ENCODE measurements at regions not wholly inside any gene's neighbourhood (a gene's known extent, or its start where the extent isn't known, plus 50 kb on each side); places are given as distances from the start of the nearest gene placed in this dataset.

- Histone ChIP-seq H3K27me3 (ENCODE audit: control insufficient read depth, insufficient read depth, low read length) (no peaks in the 10 kb centered on the region), H3K79me2 (no peaks in the 10 kb centered on the region)
- TF ChIP-seq CTCF (IDR thresholded peaks at IDR 0.05): no peak
These were observed 128.7 kb downstream of the CEP120 start for GRCh38 chr5:123294544-123294943.

GRCh38 chr5:123289210-123289609, 134.0 kb downstream of the CEP120 start:
- no peaks in the 10 kb centered on the region for H3K79me2 ChIP-seq
- TF ChIP-seq CTCF (IDR thresholded peaks at IDR 0.05): no peak
- no peaks in the 10 kb centered on the region for H3K9me3 ChIP-seq (ENCODE audit: control insufficient read depth, low read length)
- H3K27ac ChIP-seq: no peak overlapping the region
- no peak overlapping the region for H3K9ac ChIP-seq
- H3K4me2 ChIP-seq (ENCODE audit: low read length): no peak overlapping the region
- no peak overlapping the region for H2AFZ ChIP-seq
- no peaks in the 10 kb centered on the region for H3K4me1 ChIP-seq
- no peak overlapping the region for H3K4me3 ChIP-seq (ENCODE audit: low read depth, low read length)
- H3K36me3 ChIP-seq (ENCODE audit: control insufficient read depth, insufficient read depth, low read length): no peaks in the 10 kb centered on the region
- H3K27me3 ChIP-seq (ENCODE audit: control insufficient read depth, insufficient read depth, low read length): no peaks in the 10 kb centered on the region

More at GRCh38 chr5:123294544-123294943, 128.7 kb downstream of the CEP120 start:
- Histone ChIP-seq H3K9me3 (ENCODE audit: control insufficient read depth, low read length) (no peaks in the 10 kb centered on the region), H3K27ac (no peak overlapping the region), H3K4me1 (no peaks in the 10 kb centered on the region), H3K9ac (no peak overlapping the region), H2AFZ (no peak overlapping the region), H3K4me2 (ENCODE audit: low read length) (no peak overlapping the region), H3K4me3 (ENCODE audit: low read depth, low read length) (no peak overlapping the region), H3K36me3 (ENCODE audit: control insufficient read depth, insufficient read depth, low read length) (no peaks in the 10 kb centered on the region)

DNA sequence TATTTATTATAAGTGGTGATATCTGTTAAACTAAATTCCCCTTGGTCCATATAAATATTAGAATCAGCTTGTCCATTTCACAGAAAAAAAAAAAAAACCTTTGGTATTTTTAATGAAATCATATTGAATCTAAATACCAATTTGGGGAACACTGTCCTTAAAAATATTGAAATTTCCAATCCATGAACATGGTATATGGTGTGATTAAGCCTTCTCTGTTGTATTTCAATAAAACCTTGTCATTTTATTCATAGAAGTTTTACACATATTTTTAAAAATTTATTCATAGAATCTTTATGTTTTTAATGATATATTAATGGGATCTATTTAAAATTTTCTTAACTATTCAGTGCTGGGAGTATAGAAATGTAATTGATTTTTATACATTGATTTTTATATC, 135.3 kb downstream of the CEP120 start:
- no peak overlapping the region for H3K4me3 ChIP-seq (ENCODE audit: low read depth, low read length)
- H2AFZ ChIP-seq: no peak overlapping the region
- H3K4me2 ChIP-seq (ENCODE audit: low read length): no peak overlapping the region
- H3K9me3 ChIP-seq (ENCODE audit: control insufficient read depth, low read length): no peaks in the 10 kb centered on the region
- H3K36me3 ChIP-seq (ENCODE audit: control insufficient read depth, insufficient read depth, low read length): no peaks in the 10 kb centered on the region
- no peaks in the 10 kb centered on the region for H3K79me2 ChIP-seq
- H3K27ac ChIP-seq: no peak overlapping the region
- no peak for TF ChIP-seq CTCF (IDR thresholded peaks at IDR 0.05)
- H3K9ac ChIP-seq: no peak overlapping the region
- H3K4me1 ChIP-seq: no peaks in the 10 kb centered on the region
- H3K27me3 ChIP-seq (ENCODE audit: control insufficient read depth, insufficient read depth, low read length): no peaks in the 10 kb centered on the region

DNA sequence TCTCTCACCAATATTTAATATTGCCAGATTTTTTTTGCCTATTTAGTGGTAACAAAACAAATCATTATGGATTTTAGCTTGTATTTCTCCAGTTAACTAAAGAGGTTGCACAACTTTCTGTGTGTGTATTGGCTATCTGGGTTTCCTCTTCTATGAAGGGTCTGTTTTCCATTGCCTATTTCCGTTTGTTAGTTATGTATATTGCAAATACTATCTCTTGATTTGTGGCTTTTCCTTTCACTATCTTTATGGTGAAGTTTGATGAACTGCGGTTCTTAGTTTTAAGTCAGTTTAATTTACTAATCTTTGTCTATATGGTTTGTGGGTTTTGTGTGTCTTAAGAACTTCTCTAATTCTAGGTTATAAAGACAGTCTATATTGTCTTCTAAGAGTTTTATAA, 136.3 kb downstream of the CEP120 start:
- TF ChIP-seq CTCF (IDR thresholded peaks at IDR 0.05): no peak
- Histone ChIP-seq H3K4me2 (ENCODE audit: low read length) (no peak overlapping the region), H3K9me3 (ENCODE audit: control insufficient read depth, low read length) (no peaks in the 10 kb centered on the region), H3K4me1 (no peaks in the 10 kb centered on the region), H3K4me3 (ENCODE audit: low read depth, low read length) (no peak overlapping the region), H3K36me3 (ENCODE audit: control insufficient read depth, insufficient read depth, low read length) (no peaks in the 10 kb centered on the region), H3K9ac (no peak overlapping the region), H3K27me3 (ENCODE audit: control insufficient read depth, insufficient read depth, low read length) (no peaks in the 10 kb centered on the region), H3K27ac (no peak overlapping the region), H2AFZ (no peak overlapping the region), H3K79me2 (no peaks in the 10 kb centered on the region)

- Histone ChIP-seq H3K27me3 (ENCODE audit: control insufficient read depth, insufficient read depth, low read length) (no peaks in the 10 kb centered on the region), H3K9ac (no peak overlapping the region), H3K4me1 (no peaks in the 10 kb centered on the region), H3K79me2 (no peaks in the 10 kb centered on the region), H2AFZ (no peak overlapping the region), H3K9me3 (ENCODE audit: control insufficient read depth, low read length) (no peaks in the 10 kb centered on the region), H3K27ac (no peak overlapping the region), H3K36me3 (ENCODE audit: control insufficient read depth, insufficient read depth, low read length) (no peaks in the 10 kb centered on the region), H3K4me3 (ENCODE audit: low read depth, low read length) (peak overlapping the region; percentile 20), H3K4me2 (ENCODE audit: low read length) (no peak overlapping the region)
- TF ChIP-seq CTCF (IDR thresholded peaks at IDR 0.05): no peak
These were observed 137.8 kb downstream of the CEP120 start for GRCh38 chr5:123285122-123286023.

Measured in parathyroid adenoma (tissue), 2 donors.